HG03378 (cell line): ENCODE measurements at regions not wholly inside any gene's neighbourhood (a gene's known extent, or its start where the extent isn't known, plus 50 kb on each side); places are given as distances from the start of the nearest gene placed in this dataset.

Experiments used
- ATAC-seq: cut with Tn5 transposase; IDR thresholded peaks from one replicate; pipeline ENCODE4 v1.9.1; 2021; ENCODE audit warnings: mild to moderate bottlenecking, moderate library complexity; ENCODE audit not compliant: unreplicated experiment

- ATAC-seq: no peak
These were observed 199.9 kb upstream of the ZMIZ1 start for GRCh38 chr10:78868861-78869260.

GRCh38 chr10:78869508-78870454, 199.0 kb upstream of the ZMIZ1 start:
- ATAC-seq: no peak

GRCh38 chr10:78870458-78870857, 198.3 kb upstream of the ZMIZ1 start:
- ATAC-seq: no peak

- ATAC-seq: no peak
These were observed 197.0 kb upstream of the ZMIZ1 start for GRCh38 chr10:78871796-78872195.

GRCh38 chr10:78873413-78873812, 195.4 kb upstream of the ZMIZ1 start:
- ATAC-seq: no peak

- ATAC-seq: no peak
These were observed 193.4 kb upstream of the ZMIZ1 start for GRCh38 chr10:78875331-78875877.

- ATAC-seq: no peak
These were observed 192.8 kb upstream of the ZMIZ1 start for GRCh38 chr10:78875932-78876331.

GRCh38 chr10:78876449-78876848, 192.3 kb upstream of the ZMIZ1 start:
- ATAC-seq: no peak

GRCh38 chr10:78879621-78880020, 189.1 kb upstream of the ZMIZ1 start:
- no peak for ATAC-seq

- ATAC-seq: no peak
These were observed 182.6 kb upstream of the ZMIZ1 start for GRCh38 chr10:78886129-78886528.

- no peak for ATAC-seq
These were observed 179.2 kb upstream of the ZMIZ1 start for GRCh38 chr10:78889536-78890063.

- ATAC-seq: no peak
These were observed 178.3 kb upstream of the ZMIZ1 start for GRCh38 chr10:78890506-78890905.

- no peak for ATAC-seq
These were observed 177.0 kb upstream of the ZMIZ1 start for GRCh38 chr10:78891741-78892140.

GRCh38 chr10:78892338-78893176, 176.2 kb upstream of the ZMIZ1 start:
- ATAC-seq: no peak

- no peak for ATAC-seq
These were observed 175.5 kb upstream of the ZMIZ1 start for GRCh38 chr10:78893217-78893616.

GRCh38 chr10:78894089-78894840, 174.5 kb upstream of the ZMIZ1 start:
- no peak for ATAC-seq

GRCh38 chr10:78894841-78895195, 173.9 kb upstream of the ZMIZ1 start:
- no peak for ATAC-seq

GRCh38 chr10:78895469-78895868, 173.3 kb upstream of the ZMIZ1 start:
- ATAC-seq: no peak

GRCh38 chr10:78896159-78896928, 172.4 kb upstream of the ZMIZ1 start:
- no peak for ATAC-seq
